ENCODE measurements at regions not wholly inside any gene's neighbourhood (a gene's known extent, or its start where the extent isn't known, plus 50 kb on each side); places are given as distances from the start of the nearest gene placed in this dataset.
"Not testable (repeated sequence)": the region's sequence is repeated elsewhere in the genome, so short reads cannot be mapped to it uniquely, and the experiment has no call there.

GRCh38 chr7:52547308-52547910, 488.0 kb upstream of the POM121L12 start:
- H3K4me3 ChIP-seq (ENCODE audit: low read depth, low read length): no peak overlapping the region
- TF ChIP-seq CTCF (IDR thresholded peaks at IDR 0.05; ENCODE audit: borderline replicate concordance, insufficient read depth, low read depth, low read length): no peak

- H3K4me3 ChIP-seq (ENCODE audit: low read depth, low read length): not testable (repeated sequence)
Measured at GRCh38 chr7:52541198-52541765, 494.2 kb upstream of the POM121L12 start.

GRCh38 chr7:52540041-52540440, 495.4 kb upstream of the POM121L12 start:
- H3K4me3 ChIP-seq (ENCODE audit: low read depth, low read length): no peak overlapping the region
- no peak for TF ChIP-seq CTCF (IDR thresholded peaks at IDR 0.05; ENCODE audit: borderline replicate concordance, insufficient read depth, low read depth, low read length)

GRCh38 chr7:52539414-52539813, 496.0 kb upstream of the POM121L12 start:
- H3K4me3 ChIP-seq (ENCODE audit: low read depth, low read length): no peak overlapping the region
- no peak for TF ChIP-seq CTCF (IDR thresholded peaks at IDR 0.05; ENCODE audit: borderline replicate concordance, insufficient read depth, low read depth, low read length)

GRCh38 chr7:52537051-52537450, 498.4 kb upstream of the POM121L12 start:
- no peak for TF ChIP-seq CTCF (IDR thresholded peaks at IDR 0.05; ENCODE audit: borderline replicate concordance, insufficient read depth, low read depth, low read length)
- no peak overlapping the region for H3K4me3 ChIP-seq (ENCODE audit: low read depth, low read length)

- no peak for TF ChIP-seq CTCF (IDR thresholded peaks at IDR 0.05; ENCODE audit: borderline replicate concordance, insufficient read depth, low read depth, low read length)
- H3K4me3 ChIP-seq (ENCODE audit: low read depth, low read length): no peak overlapping the region
Measured at GRCh38 chr7:52525772-52526341, 509.6 kb upstream of the POM121L12 start.

- H3K4me3 ChIP-seq (ENCODE audit: low read depth, low read length): no peak overlapping the region
- no peak for TF ChIP-seq CTCF (IDR thresholded peaks at IDR 0.05; ENCODE audit: borderline replicate concordance, insufficient read depth, low read depth, low read length)
Measured at GRCh38 chr7:52518869-52519268, 516.6 kb upstream of the POM121L12 start.
